ENCODE measurements at regions not wholly inside any gene's neighbourhood (a gene's known extent, or its start where the extent isn't known, plus 50 kb on each side); places are given as distances from the start of the nearest gene placed in this dataset.
"Not testable (repeated sequence)": the region's sequence is repeated elsewhere in the genome, so short reads cannot be mapped to it uniquely, and the experiment has no call there.

GRCh38 chrX:98029861-98030260 lies 1146.2 kb downstream of the RPA4 start:
- no peak for DNase-seq

- DNase-seq: no peak
Measured at GRCh38 chrX:98057176-98057575, 1173.5 kb downstream of the RPA4 start.

GRCh38 chrX:98065151-98065550 lies 1181.4 kb downstream of the RPA4 start:
- DNase-seq: no peak

GRCh38 chrX:98067611-98068010 lies 1183.9 kb downstream of the RPA4 start:
- no peak for DNase-seq

- no peak for DNase-seq
Measured at GRCh38 chrX:98068024-98068580, 1184.4 kb downstream of the RPA4 start.

GRCh38 chrX:98071331-98071730 lies 1187.6 kb downstream of the RPA4 start:
- DNase-seq: no peak

GRCh38 chrX:98077440-98077839 lies 1193.7 kb downstream of the RPA4 start:
- no peak for DNase-seq

GRCh38 chrX:98111684-98112083 lies 1228.0 kb downstream of the RPA4 start:
- no peak for DNase-seq

- no peak for DNase-seq
Measured at GRCh38 chrX:98114021-98114420, 1230.3 kb downstream of the RPA4 start.

- no peak for DNase-seq
Measured at GRCh38 chrX:98141466-98141865, 1257.8 kb downstream of the RPA4 start.

GRCh38 chrX:98191003-98191402 lies 1307.3 kb downstream of the RPA4 start:
- no peak for DNase-seq

GRCh38 chrX:98194036-98194435 lies 1310.3 kb downstream of the RPA4 start:
- no peak for DNase-seq

GRCh38 chrX:98203800-98204199 lies 1320.1 kb downstream of the RPA4 start:
- no peak for DNase-seq

GRCh38 chrX:98207947-98208346 lies 1324.2 kb downstream of the RPA4 start:
- DNase-seq: no peak

GRCh38 chrX:98231003-98231402 lies 1347.3 kb downstream of the RPA4 start:
- no peak for DNase-seq

GRCh38 chrX:98240061-98240460 lies 1356.4 kb downstream of the RPA4 start:
- not testable (repeated sequence) for DNase-seq

GRCh38 chrX:98263135-98263534 lies 1379.4 kb downstream of the RPA4 start:
- DNase-seq: no peak

- no peak for DNase-seq
Measured at GRCh38 chrX:98289726-98290125, 1406.0 kb downstream of the RPA4 start.

- DNase-seq: no peak
Measured at GRCh38 chrX:98294310-98294709, 1410.6 kb downstream of the RPA4 start.

- DNase-seq: no peak
Measured at GRCh38 chrX:98296129-98296528, 1412.4 kb downstream of the RPA4 start.

GRCh38 chrX:98299785-98300184 lies 1416.1 kb downstream of the RPA4 start:
- DNase-seq: no peak

GRCh38 chrX:98300536-98300935 lies 1416.8 kb downstream of the RPA4 start:
- DNase-seq: not testable (repeated sequence)

GRCh38 chrX:98331407-98331806 lies 1447.7 kb downstream of the RPA4 start:
- DNase-seq: no peak

- no peak for DNase-seq
Measured at GRCh38 chrX:98338544-98338943, 1454.8 kb downstream of the RPA4 start.

All from nucleus accumbens (tissue), 56 donors.